Activated naive CD4-positive, alpha-beta T cell treated with anti-CD3 and anti-CD28 coated beads for 36 hours (primary cell): ENCODE measurements at regions not wholly inside any gene's neighbourhood (a gene's known extent, or its start where the extent isn't known, plus 50 kb on each side); places are given as distances from the start of the nearest gene placed in this dataset.
"Not testable (repeated sequence)": the region's sequence is repeated elsewhere in the genome, so short reads cannot be mapped to it uniquely, and the experiment has no call there.

Experiments
- CTCF ChIA-PET: fragments of 350-600 bp; sonication (Branson Sonifier 250); formaldehyde crosslinking; loops from one replicate; lab custom pipeline; 2021; ENCODE audit warnings: antibody characterized with exemption; lab: Charles Lee
- DNase-seq: peaks from one replicate; pipeline ENCODE4 v3.0.0-alpha.2; 2020
- H3K27ac Mint-ChIP-seq: one replicate; pipeline ENCODE4 v1.8.0; 2021; ENCODE audit warnings: mild to moderate bottlenecking, mixed read lengths
- H3K27me3 Mint-ChIP-seq: one replicate; pipeline ENCODE4 v1.8.0; 2021; ENCODE audit warnings: low read depth, mixed read lengths
- H3K36me3 Mint-ChIP-seq: one replicate; pipeline ENCODE4 v1.8.0; 2021; ENCODE audit warnings: low read depth, mixed read lengths
- H3K4me1 Mint-ChIP-seq: one replicate; pipeline ENCODE4 v1.8.0; 2021; ENCODE audit warnings: low read depth, mixed read lengths
- H3K4me3 Mint-ChIP-seq: one replicate; pipeline ENCODE4 v1.8.0; 2021; ENCODE audit warnings: mild to moderate bottlenecking, moderate library complexity, mixed read lengths
- H3K9me3 Mint-ChIP-seq: one replicate; pipeline ENCODE4 v1.8.0; 2021; ENCODE audit warnings: mixed read lengths
- intact Hi-C: fragments of 100-400 bp; cut with micrococcal nuclease; formaldehyde crosslinking; loops from one replicate; pipeline ENCODE4 v1.15.1; 2023

DNA sequence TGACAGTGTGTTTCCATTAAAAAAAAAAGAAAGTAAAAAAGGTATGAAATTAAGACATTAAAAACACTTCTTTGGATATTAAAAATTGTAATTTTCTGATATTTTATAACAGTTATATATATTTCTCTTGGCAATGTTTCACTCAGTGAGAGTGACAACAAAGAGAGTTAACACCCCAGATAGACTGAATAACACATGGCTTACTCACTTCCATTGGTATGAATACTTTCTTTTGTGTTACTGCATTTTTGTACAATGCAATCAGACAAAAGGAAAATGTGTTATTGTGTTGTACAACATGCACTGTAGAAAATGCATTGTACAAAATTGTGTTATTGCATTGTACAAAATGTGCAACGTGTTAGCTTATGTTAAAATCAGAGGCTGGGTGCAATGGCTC, 676.6 kb upstream of the AMELY start:
- H3K4me1 Mint-ChIP-seq, H3K27ac Mint-ChIP-seq, H3K36me3 Mint-ChIP-seq, intact Hi-C loops, CTCF ChIA-PET, H3K27me3 Mint-ChIP-seq, H3K4me3 Mint-ChIP-seq, H3K9me3 Mint-ChIP-seq, DNase-seq: not testable (repeated sequence)

DNA sequence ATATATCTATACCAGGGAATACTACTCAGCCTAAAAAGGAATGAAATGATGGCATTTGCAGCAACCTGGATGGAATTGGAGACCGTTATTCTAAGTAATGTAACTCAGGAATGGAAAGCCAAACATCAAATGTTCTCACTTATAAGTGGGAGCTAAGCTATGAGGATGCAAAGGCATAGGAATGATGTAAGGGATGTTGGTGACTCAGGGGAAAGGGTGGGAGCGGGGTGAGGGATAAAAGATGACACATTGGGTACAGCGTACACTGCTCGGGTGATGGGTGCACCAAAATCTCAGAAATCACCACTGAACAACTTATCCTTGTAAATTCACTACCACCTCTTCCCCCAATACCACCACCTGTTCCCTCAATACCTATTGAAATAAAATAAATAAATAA, 651.0 kb upstream of the AMELY start:
- Mint-ChIP-seq H3K27me3 (peaks cover 1% of the 10 kb centered on the region), H3K36me3 (no peaks in the 10 kb centered on the region), H3K4me3 (no peak overlapping the region), H3K27ac (no peak overlapping the region), H3K9me3 (no peaks in the 10 kb centered on the region), H3K4me1 (no peaks in the 10 kb centered on the region)
- no peak for DNase-seq
- CTCF ChIA-PET = no interaction called here
- intact Hi-C loops = no loop called here

DNA sequence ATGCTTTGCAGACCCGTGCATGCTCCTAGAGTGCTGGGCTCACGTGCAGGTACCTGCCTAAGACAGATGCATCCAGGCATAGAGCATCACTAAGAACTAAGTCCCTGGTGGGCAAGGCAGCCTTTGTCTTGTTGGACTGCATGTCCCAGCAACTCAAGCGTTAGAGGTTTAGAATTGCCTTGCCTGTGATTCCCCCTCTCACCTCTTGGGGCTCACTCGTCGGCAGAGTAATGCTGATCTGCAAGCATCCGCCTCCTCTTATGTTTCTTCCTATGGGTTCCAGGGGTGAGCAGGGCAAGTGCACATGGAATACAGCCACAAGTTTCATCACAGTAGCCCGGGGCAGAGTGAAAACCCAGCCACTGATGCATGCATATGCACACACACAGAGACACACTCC, 646.1 kb upstream of the AMELY start:
- Mint-ChIP-seq H3K36me3 (no peaks in the 10 kb centered on the region), H3K27ac (no peak overlapping the region), H3K4me3 (no peak overlapping the region), H3K9me3 (no peaks in the 10 kb centered on the region), H3K27me3 (peaks cover 2% of the 10 kb centered on the region), H3K4me1 (no peaks in the 10 kb centered on the region)
- no peak for DNase-seq
- CTCF ChIA-PET = no interaction called here
- intact Hi-C loops = no loop called here

DNA sequence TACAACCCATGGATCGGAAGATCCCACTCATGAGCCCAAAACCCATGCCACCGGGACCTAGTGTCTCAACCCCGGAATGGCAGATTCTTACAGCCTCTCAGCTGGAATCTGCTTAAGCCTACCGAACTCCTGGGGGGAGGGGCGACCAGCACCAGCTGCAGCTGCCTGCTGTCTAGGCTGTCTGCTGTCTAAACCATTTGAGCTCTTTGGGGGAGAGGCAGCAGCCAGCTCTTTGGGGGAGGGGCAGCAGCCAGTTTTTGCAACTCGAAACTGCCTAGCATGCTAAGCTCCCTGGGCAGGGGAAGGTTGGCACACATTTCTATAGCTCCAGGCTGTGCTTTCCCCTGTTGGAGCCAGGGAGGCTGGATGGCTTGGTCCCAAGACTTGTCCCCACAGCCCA, 643.5 kb upstream of the AMELY start:
- Mint-ChIP-seq H3K9me3 (peaks cover 3% of the 10 kb centered on the region), H3K4me3 (no peak overlapping the region), H3K27ac (no peak overlapping the region), H3K36me3 (no peaks in the 10 kb centered on the region), H3K4me1 (no peaks in the 10 kb centered on the region), H3K27me3 (peaks cover 6% of the 10 kb centered on the region)
- CTCF ChIA-PET = no interaction called here
- no peak for DNase-seq
- intact Hi-C loops = no loop called here

DNA sequence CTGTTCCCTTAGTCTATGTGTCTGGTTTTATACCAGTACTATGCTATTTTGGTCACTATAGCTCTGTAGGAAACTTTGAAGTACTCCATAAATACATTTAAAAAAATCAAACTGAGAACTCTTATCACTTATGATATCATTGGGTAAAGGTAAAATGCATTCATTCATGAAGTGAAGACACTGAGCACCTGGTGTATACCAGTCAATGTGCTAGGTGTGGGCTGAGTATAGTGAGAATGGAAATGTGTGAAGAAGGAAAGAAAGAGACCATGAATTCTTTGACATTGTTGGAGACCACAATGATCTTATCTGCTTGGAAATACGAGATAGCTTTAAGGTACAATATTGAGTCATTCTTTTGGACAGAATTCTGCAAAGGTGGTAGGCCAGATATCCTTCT, 633.5 kb upstream of the AMELY start:
- no peak for DNase-seq
- intact Hi-C loops = no loop called here
- Mint-ChIP-seq H3K36me3 (no peaks in the 10 kb centered on the region), H3K27ac (no peak overlapping the region), H3K4me1 (peaks cover 4% of the 10 kb centered on the region), H3K27me3 (no peaks in the 10 kb centered on the region), H3K4me3 (no peak overlapping the region), H3K9me3 (no peaks in the 10 kb centered on the region)
- CTCF ChIA-PET = no interaction called here

DNA sequence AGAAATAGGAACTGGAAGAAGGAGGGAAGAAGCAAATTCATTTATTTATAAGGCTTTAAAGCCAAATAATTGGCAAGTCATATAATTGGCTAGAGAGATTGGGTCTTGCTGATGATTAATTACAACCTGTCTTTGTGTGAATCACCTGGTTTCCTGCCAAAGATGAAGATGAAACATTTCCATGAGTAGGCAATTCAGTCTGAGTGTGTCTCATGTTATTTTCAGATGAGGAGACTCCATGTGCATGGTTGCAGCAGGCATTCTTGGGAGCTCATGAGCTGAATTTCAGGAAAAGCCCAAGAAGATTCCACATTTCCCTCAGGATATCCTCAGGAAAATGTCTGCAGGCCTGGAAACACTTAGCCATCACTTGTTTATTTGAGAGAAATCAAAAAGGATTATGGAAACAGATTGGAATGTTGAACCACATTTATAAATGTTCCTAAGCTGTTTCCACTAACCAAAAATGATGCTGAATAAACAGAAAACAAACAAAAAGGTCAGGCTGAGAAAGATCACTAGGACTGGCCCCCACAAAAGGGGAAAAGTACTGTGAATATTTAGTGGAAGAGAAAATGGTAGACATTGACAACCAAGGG, 632.7 kb upstream of the AMELY start:
- Mint-ChIP-seq H3K4me1 (peaks cover 4% of the 10 kb centered on the region), H3K36me3 (no peaks in the 10 kb centered on the region), H3K4me3 (no peak overlapping the region), H3K27ac (no peak overlapping the region), H3K9me3 (no peaks in the 10 kb centered on the region), H3K27me3 (no peaks in the 10 kb centered on the region)
- CTCF ChIA-PET = no interaction called here
- intact Hi-C loops = no loop called here
- DNase-seq = no peak

DNA sequence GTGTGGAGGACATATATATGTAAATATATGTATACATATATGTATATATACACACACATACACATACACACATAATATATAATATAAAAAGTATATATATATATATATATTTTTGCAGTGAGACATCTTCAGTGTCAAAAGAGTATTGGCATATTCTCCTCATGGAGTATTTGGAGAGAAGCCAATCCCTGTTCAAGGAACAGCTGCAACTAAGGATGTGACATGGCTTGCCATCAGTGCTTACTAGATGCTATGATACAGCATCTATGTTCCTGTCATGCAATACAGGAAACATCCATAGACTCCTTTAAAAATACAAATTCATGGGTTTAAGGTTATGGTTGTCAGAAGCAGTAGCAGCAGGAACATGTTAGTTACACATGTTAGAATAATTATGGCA, 632.0 kb upstream of the AMELY start:
- CTCF ChIA-PET = no interaction called here
- H3K27ac Mint-ChIP-seq = no peak overlapping the region
- no peak overlapping the region for H3K4me3 Mint-ChIP-seq
- H3K27me3 Mint-ChIP-seq = no peaks in the 10 kb centered on the region
- intact Hi-C loops = no loop called here
- no peak for DNase-seq
- no peaks in the 10 kb centered on the region for H3K36me3 Mint-ChIP-seq
- H3K9me3 Mint-ChIP-seq = no peaks in the 10 kb centered on the region
- peaks cover 4% of the 10 kb centered on the region for H3K4me1 Mint-ChIP-seq

DNA sequence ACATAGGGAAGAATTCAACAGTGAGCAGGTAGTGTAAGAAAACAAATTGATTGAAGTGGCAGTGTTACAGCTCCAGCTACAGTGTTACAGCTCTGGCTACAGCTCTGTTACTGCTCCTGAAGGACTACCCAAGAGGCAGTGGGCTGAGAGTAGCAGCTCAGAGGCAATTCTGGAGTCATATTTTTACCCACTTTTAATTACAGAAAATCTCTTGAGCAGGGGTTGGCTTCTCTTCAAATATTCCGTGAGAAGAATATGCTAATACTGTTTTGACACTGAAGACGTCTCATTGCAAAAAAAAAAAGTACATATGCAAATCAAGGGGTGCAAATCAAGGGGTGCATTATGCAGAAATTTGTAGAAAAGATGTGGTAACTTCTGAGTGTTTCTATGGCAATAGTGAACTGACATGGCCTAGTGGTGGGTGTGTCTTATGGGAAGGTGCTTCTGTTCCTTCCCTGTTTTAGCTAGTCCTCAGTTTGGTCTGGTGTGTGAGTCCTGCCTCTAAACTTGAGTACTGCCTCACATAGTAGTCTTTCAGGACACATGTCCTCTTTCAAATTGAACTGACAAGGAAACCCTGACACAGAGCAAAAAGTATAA, 630.8 kb upstream of the AMELY start:
- Mint-ChIP-seq H3K4me1 (peaks cover 4% of the 10 kb centered on the region), H3K27ac (no peak overlapping the region)

DNA sequence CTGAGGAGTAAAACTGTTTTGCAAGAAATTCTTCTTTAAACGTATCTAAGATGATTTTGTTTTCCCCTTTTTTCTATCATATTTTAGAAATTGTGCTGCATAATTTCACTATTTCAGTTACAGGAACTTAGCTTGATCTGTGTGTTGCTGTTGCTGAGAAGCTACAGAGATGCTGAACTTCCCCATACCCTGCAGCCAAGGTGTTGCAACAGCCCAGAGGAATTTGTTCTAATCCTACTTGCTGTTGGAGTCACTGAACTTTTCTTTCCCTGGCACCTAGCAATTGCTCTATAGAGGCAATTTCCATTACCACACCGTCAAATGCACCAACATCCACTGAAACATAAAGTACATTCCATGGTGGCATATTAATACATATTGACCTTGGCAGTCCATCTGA, 617.8 kb upstream of the AMELY start:
- DNase-seq = no peak
- intact Hi-C loops = no loop called here
- H3K4me3 Mint-ChIP-seq = no peak overlapping the region
- H3K4me1 Mint-ChIP-seq = no peaks in the 10 kb centered on the region
- H3K27me3 Mint-ChIP-seq = peaks cover 14% of the 10 kb centered on the region
- H3K27ac Mint-ChIP-seq = no peak overlapping the region
- CTCF ChIA-PET = no interaction called here
- H3K9me3 Mint-ChIP-seq = peaks cover 1% of the 10 kb centered on the region
- H3K36me3 Mint-ChIP-seq = no peaks in the 10 kb centered on the region

More for the DNA sequence above, 630.8 kb upstream of the AMELY start:
- intact Hi-C loops = no loop called here
- Mint-ChIP-seq H3K36me3 (no peaks in the 10 kb centered on the region), H3K27me3 (no peaks in the 10 kb centered on the region), H3K4me3 (no peak overlapping the region), H3K9me3 (no peaks in the 10 kb centered on the region)
- DNase-seq = no peak
- CTCF ChIA-PET = no interaction called here

DNA sequence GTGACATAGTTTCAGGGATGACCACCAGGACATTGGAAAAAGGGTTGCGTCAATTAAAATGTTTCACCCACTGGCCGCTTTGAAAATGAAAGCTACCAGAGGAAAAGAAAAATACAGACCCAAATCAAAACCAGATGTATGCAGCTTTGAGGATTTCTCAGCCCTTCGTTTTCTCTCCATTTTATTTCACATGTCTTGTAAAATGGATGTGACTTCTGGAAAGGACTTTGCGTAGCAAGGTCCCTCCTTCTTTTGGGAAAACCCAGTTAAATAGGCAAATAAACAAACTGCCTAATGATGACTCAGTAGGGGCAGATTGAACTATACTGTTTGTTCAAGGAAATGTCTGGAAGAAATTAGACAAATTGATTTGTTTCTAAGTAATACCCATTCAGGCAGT, 616.0 kb upstream of the AMELY start:
- H3K4me3 Mint-ChIP-seq, intact Hi-C loops, H3K36me3 Mint-ChIP-seq, H3K4me1 Mint-ChIP-seq, H3K9me3 Mint-ChIP-seq, CTCF ChIA-PET, H3K27ac Mint-ChIP-seq, DNase-seq: not testable (repeated sequence)
- peaks cover 14% of the 10 kb centered on the region for H3K27me3 Mint-ChIP-seq

DNA sequence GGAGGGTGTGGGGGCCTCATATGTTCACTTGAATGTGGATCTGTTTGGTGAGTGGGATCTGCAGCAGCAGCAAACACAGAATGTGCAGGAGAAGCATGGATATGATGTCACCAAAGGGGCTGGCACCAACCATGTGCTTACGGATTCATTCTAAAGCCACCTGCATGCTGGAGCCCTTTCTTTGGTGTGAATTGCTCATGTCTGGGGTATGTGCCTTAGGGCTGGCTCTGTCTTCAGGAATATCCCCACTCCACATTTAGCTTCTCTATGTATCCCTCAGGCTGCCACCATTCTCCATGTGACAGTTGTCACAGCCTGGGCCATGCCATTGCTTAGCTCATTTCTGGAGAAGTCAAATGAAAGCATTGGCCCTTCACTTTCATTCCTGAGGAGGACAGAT, 606.8 kb upstream of the AMELY start:
- CTCF ChIA-PET = no interaction called here
- Mint-ChIP-seq H3K27me3 (no peaks in the 10 kb centered on the region), H3K27ac (no peak overlapping the region), H3K36me3 (peaks cover 1% of the 10 kb centered on the region), H3K4me3 (no peak overlapping the region), H3K9me3 (peaks cover 2% of the 10 kb centered on the region), H3K4me1 (no peaks in the 10 kb centered on the region)
- intact Hi-C loops = no loop called here
- no peak for DNase-seq

DNA sequence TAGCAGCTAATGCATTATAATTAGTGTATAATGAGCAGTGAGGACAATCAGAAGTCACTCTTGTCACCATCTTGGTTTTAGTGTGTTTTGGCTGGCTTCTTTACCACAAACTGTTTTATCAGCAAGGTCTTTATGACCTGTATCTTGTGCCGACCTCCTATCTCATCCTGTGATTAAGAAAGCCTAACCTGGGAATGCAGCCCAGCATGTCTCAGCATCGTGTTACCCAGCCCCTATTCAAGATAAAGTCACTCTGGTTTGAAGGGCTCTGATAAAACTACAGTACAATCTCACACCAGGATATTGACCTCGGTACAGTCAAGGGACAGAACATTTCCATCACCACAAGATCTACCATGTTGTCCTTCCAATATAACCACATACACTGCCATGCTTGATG, 604.7 kb upstream of the AMELY start:
- no peak overlapping the region for H3K4me3 Mint-ChIP-seq
- no peaks in the 10 kb centered on the region for H3K4me1 Mint-ChIP-seq
- H3K27ac Mint-ChIP-seq = no peak overlapping the region
- intact Hi-C loops = no loop called here
- peaks cover 3% of the 10 kb centered on the region for H3K9me3 Mint-ChIP-seq
- H3K27me3 Mint-ChIP-seq = no peaks in the 10 kb centered on the region
- H3K36me3 Mint-ChIP-seq = peaks cover 1% of the 10 kb centered on the region
- no peak for DNase-seq
- CTCF ChIA-PET = no interaction called here

DNA sequence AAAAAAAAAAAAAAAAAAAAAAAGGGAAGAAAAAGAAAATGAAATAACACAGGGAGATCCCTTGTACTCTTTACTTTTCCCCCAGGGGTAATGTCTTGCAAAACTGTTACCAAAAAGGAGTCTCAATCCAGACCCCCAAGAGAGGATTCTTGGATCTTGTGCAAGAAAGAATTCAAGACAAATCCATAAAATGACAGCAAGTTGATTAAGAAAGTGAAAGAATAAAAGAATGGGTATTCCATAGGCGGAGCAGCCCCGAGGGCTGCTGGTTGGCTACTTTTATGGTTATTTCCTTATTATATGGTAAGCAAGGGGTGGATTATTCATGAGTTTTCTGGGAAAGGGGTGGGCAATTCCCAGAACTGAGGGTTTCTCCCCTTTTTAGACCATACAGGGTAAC, 604.3 kb upstream of the AMELY start:
- H3K4me3 Mint-ChIP-seq = no peak overlapping the region
- intact Hi-C loops = no loop called here
- H3K27ac Mint-ChIP-seq = no peak overlapping the region
- DNase-seq = no peak
- H3K36me3 Mint-ChIP-seq = peaks cover 1% of the 10 kb centered on the region
- CTCF ChIA-PET = no interaction called here
- H3K27me3 Mint-ChIP-seq = no peaks in the 10 kb centered on the region
- no peaks in the 10 kb centered on the region for H3K4me1 Mint-ChIP-seq
- peaks cover 3% of the 10 kb centered on the region for H3K9me3 Mint-ChIP-seq
